ENCODE measurements at regions not wholly inside any gene's neighbourhood (a gene's known extent, or its start where the extent isn't known, plus 50 kb on each side); places are given as distances from the start of the nearest gene placed in this dataset.
A peak's percentile ranks its signal among the peaks of the same experiment; 100 is the strongest.

GRCh38 chr17:73710095-73710592 lies 65.9 kb upstream of the SDK2 start (continued):
- TF ChIP-seq CBX1 (IDR thresholded peaks at IDR 0.05; ENCODE audit: low read depth), result no peak
- TF ChIP-seq SIX4 (CRISPR knock-in tag; IDR thresholded peaks at IDR 0.05), result no peak
- TF ChIP-seq ZNF574 (CRISPR knock-in tag; IDR thresholded peaks at IDR 0.05), result peak; percentile 21; the same call in 1 of the 2 replicates
- TF ChIP-seq ZNF746 (CRISPR knock-in tag; IDR thresholded peaks at IDR 0.05), result 0 out of 2 replicates have a peak, but pooled peaks have one; percentile 34
- no peak for TF ChIP-seq CEBPB (IDR thresholded peaks at IDR 0.05; ENCODE audit: borderline replicate concordance, low read depth, low read length)
- TF ChIP-seq KLF11 (CRISPR knock-in tag; IDR thresholded peaks at IDR 0.05), result no peak
- TF ChIP-seq, protein P1, sequence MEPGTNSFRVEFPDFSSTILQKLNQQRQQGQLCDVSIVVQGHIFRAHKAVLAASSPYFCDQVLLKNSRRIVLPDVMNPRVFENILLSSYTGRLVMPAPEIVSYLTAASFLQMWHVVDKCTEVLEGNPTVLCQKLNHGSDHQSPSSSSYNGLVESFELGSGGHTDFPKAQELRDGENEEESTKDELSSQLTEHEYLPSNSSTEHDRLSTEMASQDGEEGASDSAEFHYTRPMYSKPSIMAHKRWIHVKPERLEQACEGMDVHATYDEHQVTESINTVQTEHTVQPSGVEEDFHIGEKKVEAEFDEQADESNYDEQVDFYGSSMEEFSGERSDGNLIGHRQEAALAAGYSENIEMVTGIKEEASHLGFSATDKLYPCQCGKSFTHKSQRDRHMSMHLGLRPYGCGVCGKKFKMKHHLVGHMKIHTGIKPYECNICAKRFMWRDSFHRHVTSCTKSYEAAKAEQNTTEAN (CRISPR knock-in tag; conservative IDR thresholded peaks at IDR 0.05), result no peak
- TF ChIP-seq, protein P2, sequence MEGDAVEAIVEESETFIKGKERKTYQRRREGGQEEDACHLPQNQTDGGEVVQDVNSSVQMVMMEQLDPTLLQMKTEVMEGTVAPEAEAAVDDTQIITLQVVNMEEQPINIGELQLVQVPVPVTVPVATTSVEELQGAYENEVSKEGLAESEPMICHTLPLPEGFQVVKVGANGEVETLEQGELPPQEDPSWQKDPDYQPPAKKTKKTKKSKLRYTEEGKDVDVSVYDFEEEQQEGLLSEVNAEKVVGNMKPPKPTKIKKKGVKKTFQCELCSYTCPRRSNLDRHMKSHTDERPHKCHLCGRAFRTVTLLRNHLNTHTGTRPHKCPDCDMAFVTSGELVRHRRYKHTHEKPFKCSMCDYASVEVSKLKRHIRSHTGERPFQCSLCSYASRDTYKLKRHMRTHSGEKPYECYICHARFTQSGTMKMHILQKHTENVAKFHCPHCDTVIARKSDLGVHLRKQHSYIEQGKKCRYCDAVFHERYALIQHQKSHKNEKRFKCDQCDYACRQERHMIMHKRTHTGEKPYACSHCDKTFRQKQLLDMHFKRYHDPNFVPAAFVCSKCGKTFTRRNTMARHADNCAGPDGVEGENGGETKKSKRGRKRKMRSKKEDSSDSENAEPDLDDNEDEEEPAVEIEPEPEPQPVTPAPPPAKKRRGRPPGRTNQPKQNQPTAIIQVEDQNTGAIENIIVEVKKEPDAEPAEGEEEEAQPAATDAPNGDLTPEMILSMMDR (CRISPR knock-in tag; IDR thresholded peaks at IDR 0.05), result peak; percentile 90
- TF ChIP-seq MEIS2 (CRISPR knock-in tag; IDR thresholded peaks at IDR 0.05), result peak; percentile 23; the same call in 1 of the 2 replicates
- no peak for TF ChIP-seq YEATS2 (CRISPR knock-in tag; IDR thresholded peaks at IDR 0.05; ENCODE audit: borderline replicate concordance)
- TF ChIP-seq CBFB (CRISPR knock-in tag; IDR thresholded peaks at IDR 0.05), result no peak
- TF ChIP-seq EED (CRISPR knock-in tag; IDR thresholded peaks at IDR 0.05), result 0 out of 2 replicates have a peak, but pooled peaks have one; percentile 57
- no peak for TF ChIP-seq FOXO4 (CRISPR knock-in tag; conservative IDR thresholded peaks at IDR 0.05)
- no peak for TF ChIP-seq SALL2 (CRISPR knock-in tag; IDR thresholded peaks at IDR 0.05)
- no peak for TF ChIP-seq TARDBP (CRISPR knock-in tag; IDR thresholded peaks at IDR 0.05)
- 0 out of 2 replicates have a peak, but pooled peaks have one; percentile 39 for TF ChIP-seq ZNF709 (CRISPR knock-in tag; IDR thresholded peaks at IDR 0.05)
- TF ChIP-seq ZFP91 (CRISPR knock-in tag; IDR thresholded peaks at IDR 0.05; ENCODE audit: borderline replicate concordance), result peak; percentile 40; the same call in 1 of the 2 replicates
- peak; percentile 60; the same call in 1 of the 2 replicates for TF ChIP-seq KDM5B (CRISPR knock-in tag; IDR thresholded peaks at IDR 0.05; ENCODE audit: borderline replicate concordance)
- TF ChIP-seq HES4 (CRISPR knock-in tag; IDR thresholded peaks at IDR 0.05; ENCODE audit: borderline replicate concordance), result no peak
- 0 out of 2 replicates have a peak, but pooled peaks have one; percentile 34 for TF ChIP-seq ZNF274 (CRISPR knock-in tag; IDR thresholded peaks at IDR 0.05)

Measured in HepG2 (cell line).